GM18520 (cell line): ENCODE measurements at regions not wholly inside any gene's neighbourhood (a gene's known extent, or its start where the extent isn't known, plus 50 kb on each side); places are given as distances from the start of the nearest gene placed in this dataset.
"Not testable (repeated sequence)": the region's sequence is repeated elsewhere in the genome, so short reads cannot be mapped to it uniquely, and the experiment has no call there.

Source experiments
- ATAC-seq: cut with Tn5 transposase; IDR thresholded peaks from one replicate; pipeline ENCODE4 v1.9.1; 2021; ENCODE audit not compliant: unreplicated experiment

GRCh38 chr17:77288115-77288619 lies 147.4 kb downstream of the SEC14L1 start:
- no peak for ATAC-seq

- ATAC-seq, result not testable (repeated sequence)
Observed at GRCh38 chr17:77290759-77291558, 150.2 kb downstream of the SEC14L1 start.

- ATAC-seq, result no peak
Observed at GRCh38 chr17:77291591-77292386, 151.0 kb downstream of the SEC14L1 start.

GRCh38 chr17:77294761-77295160 lies 154.0 kb downstream of the SEC14L1 start:
- ATAC-seq, result no peak

- ATAC-seq, result no peak
Observed at GRCh38 chr17:77295241-77295853, 154.6 kb downstream of the SEC14L1 start.

GRCh38 chr17:77296769-77297409 lies 156.1 kb downstream of the SEC14L1 start:
- no peak for ATAC-seq

- ATAC-seq, result no peak
Observed at GRCh38 chr17:77297693-77298666, 157.2 kb downstream of the SEC14L1 start.

GRCh38 chr17:77298811-77299210 lies 158.0 kb downstream of the SEC14L1 start:
- ATAC-seq, result no peak

- no peak for ATAC-seq
Observed at GRCh38 chr17:77299256-77300015, 158.7 kb downstream of the SEC14L1 start.

GRCh38 chr17:77300016-77300686 lies 159.4 kb downstream of the SEC14L1 start:
- no peak for ATAC-seq

- no peak for ATAC-seq
Observed at GRCh38 chr17:77301694-77302266, 161.0 kb downstream of the SEC14L1 start.

GRCh38 chr17:77302682-77303081 lies 161.9 kb downstream of the SEC14L1 start:
- ATAC-seq, result no peak

- ATAC-seq, result no peak
Observed at GRCh38 chr17:77303620-77304019, 162.9 kb downstream of the SEC14L1 start.

GRCh38 chr17:77304051-77304745 lies 163.4 kb downstream of the SEC14L1 start:
- no peak for ATAC-seq

GRCh38 chr17:77304746-77305473 lies 164.1 kb downstream of the SEC14L1 start:
- ATAC-seq, result no peak

GRCh38 chr17:77306048-77306789 lies 165.4 kb downstream of the SEC14L1 start:
- ATAC-seq, result no peak
